ENCODE measurements at regions not wholly inside any gene's neighbourhood (a gene's known extent, or its start where the extent isn't known, plus 50 kb on each side); places are given as distances from the start of the nearest gene placed in this dataset.

GRCh38 chr4:14303856-14304255, 676.3 kb upstream of the BOD1L1 start:
- H3K4me3 Mint-ChIP-seq (ENCODE audit: unreplicated experiment): no peak overlapping the region
- no peak for DNase-seq (ENCODE audit: low spot score)

GRCh38 chr4:14308229-14308651, 680.7 kb upstream of the BOD1L1 start:
- H3K4me1 Mint-ChIP-seq (ENCODE audit: low read depth): no peaks in the 10 kb centered on the region
- no peak overlapping the region for H3K4me3 Mint-ChIP-seq (ENCODE audit: unreplicated experiment)
- H3K27ac Mint-ChIP-seq (ENCODE audit: unreplicated experiment): no peak overlapping the region
- H3K27me3 Mint-ChIP-seq (ENCODE audit: low read depth): peaks cover 13% of the 10 kb centered on the region
- no peaks in the 10 kb centered on the region for H3K9me3 Mint-ChIP-seq (ENCODE audit: low read depth)
- TF ChIP-seq CTCF (IDR thresholded peaks at IDR 0.05): no peak
- no peak for DNase-seq (ENCODE audit: low spot score)
- H3K36me3 Mint-ChIP-seq (ENCODE audit: low read depth): no peaks in the 10 kb centered on the region

More at GRCh38 chr4:14303856-14304255, 676.3 kb upstream of the BOD1L1 start:
- Mint-ChIP-seq H3K4me1 (ENCODE audit: low read depth) (no peaks in the 10 kb centered on the region), H3K9me3 (ENCODE audit: low read depth) (peaks cover 3% of the 10 kb centered on the region), H3K27ac (ENCODE audit: unreplicated experiment) (no peak overlapping the region), H3K27me3 (ENCODE audit: low read depth) (peaks cover 16% of the 10 kb centered on the region), H3K36me3 (ENCODE audit: low read depth) (no peaks in the 10 kb centered on the region)
- TF ChIP-seq CTCF (IDR thresholded peaks at IDR 0.05): no peak

GRCh38 chr4:14309431-14309830, 681.9 kb upstream of the BOD1L1 start:
- Mint-ChIP-seq H3K4me1 (ENCODE audit: low read depth) (no peaks in the 10 kb centered on the region), H3K4me3 (ENCODE audit: unreplicated experiment) (no peak overlapping the region), H3K36me3 (ENCODE audit: low read depth) (no peaks in the 10 kb centered on the region), H3K9me3 (ENCODE audit: low read depth) (no peaks in the 10 kb centered on the region), H3K27me3 (ENCODE audit: low read depth) (peaks cover 13% of the 10 kb centered on the region), H3K27ac (ENCODE audit: unreplicated experiment) (no peak overlapping the region)
- TF ChIP-seq CTCF (IDR thresholded peaks at IDR 0.05): no peak
- DNase-seq (ENCODE audit: low spot score): no peak

- Mint-ChIP-seq H3K27ac (ENCODE audit: unreplicated experiment) (no peak overlapping the region), H3K4me3 (ENCODE audit: unreplicated experiment) (no peak overlapping the region), H3K4me1 (ENCODE audit: low read depth) (no peaks in the 10 kb centered on the region), H3K9me3 (ENCODE audit: low read depth) (peaks cover 3% of the 10 kb centered on the region), H3K27me3 (ENCODE audit: low read depth) (peaks cover 9% of the 10 kb centered on the region), H3K36me3 (ENCODE audit: low read depth) (no peaks in the 10 kb centered on the region)
- no peak for TF ChIP-seq CTCF (IDR thresholded peaks at IDR 0.05)
- no peak for DNase-seq (ENCODE audit: low spot score)
Measured at GRCh38 chr4:14313757-14314156, 686.2 kb upstream of the BOD1L1 start.

DNA sequence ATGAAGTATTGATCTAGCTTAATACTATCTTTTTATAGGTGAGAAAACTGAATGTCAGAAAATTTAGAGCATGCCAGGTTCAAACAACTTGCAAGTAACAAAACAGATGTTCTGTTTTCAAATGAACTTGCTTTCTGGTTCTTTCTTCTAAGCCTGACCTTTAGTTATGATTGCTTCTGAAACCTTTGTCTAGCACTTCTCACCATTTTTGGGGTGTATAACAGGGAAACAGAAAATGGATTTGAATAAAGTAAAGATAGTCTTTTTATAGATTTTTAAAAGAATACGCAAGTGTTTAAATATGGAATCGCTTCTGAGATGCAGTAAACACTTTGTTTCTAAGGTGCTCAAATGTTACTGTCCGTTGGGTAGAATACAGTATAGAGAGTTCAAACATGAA, 687.2 kb upstream of the CPEB2 start:
- Mint-ChIP-seq H3K27me3 (ENCODE audit: low read depth) (peaks cover 8% of the 10 kb centered on the region), H3K4me3 (ENCODE audit: unreplicated experiment) (no peak overlapping the region), H3K27ac (ENCODE audit: unreplicated experiment) (no peak overlapping the region)

More for the DNA sequence above, 687.2 kb upstream of the CPEB2 start:
- no peak for TF ChIP-seq CTCF (IDR thresholded peaks at IDR 0.05)
- Mint-ChIP-seq H3K4me1 (ENCODE audit: low read depth) (no peaks in the 10 kb centered on the region), H3K9me3 (ENCODE audit: low read depth) (peaks cover 3% of the 10 kb centered on the region), H3K36me3 (ENCODE audit: low read depth) (no peaks in the 10 kb centered on the region)
- no peak for DNase-seq (ENCODE audit: low spot score)

Data from chondrocyte (in vitro differentiated cells).